CD14-positive monocyte (primary cell): ENCODE measurements at regions not wholly inside any gene's neighbourhood (a gene's known extent, or its start where the extent isn't known, plus 50 kb on each side); places are given as distances from the start of the nearest gene placed in this dataset.
"Not testable (repeated sequence)": the region's sequence is repeated elsewhere in the genome, so short reads cannot be mapped to it uniquely, and the experiment has no call there.

ENCODE experiments used
- DNase-seq, 3 donors: peaks; one replicate each; pipeline ENCODE4 v3.0.0-alpha.2; 2011 to 2022
- H2AFZ ChIP-seq: 2 replicates; pipeline ENCODE4 v1.6.0; 2012; ENCODE audit warnings: mild to moderate bottlenecking, low read depth, low read length, inconsistent platforms; ENCODE audit not compliant: insufficient read depth, poor library complexity, severe bottlenecking
- H3K27ac ChIP-seq, 2 donors: 1 replicate in 1 of 2; 2 replicates in 1 of 2; pipeline ENCODE4 v1.5.1; 2012 to 2013; ENCODE audit warnings: low read length in 2 of 2, control low read depth in 1 of 2, inconsistent platforms in 1 of 2, low read depth in 1 of 2, mild to moderate bottlenecking in 1 of 2
- H3K27me3 ChIP-seq, 2 donors: one replicate each; pipeline versions ENCODE4 v1.6.0 to v1.6.1; 2011 to 2013; ENCODE audit warnings: low read length in 2 of 2; ENCODE audit not compliant: control insufficient read depth in 2 of 2, insufficient read depth in 2 of 2
- H3K36me3 ChIP-seq, 2 donors: replicated peaks in 1 of 2; 1 replicate in 1 of 2; 2 replicates in 1 of 2; pipeline versions ENCODE4 v1.5.1 to v1.6.1; 2012 to 2013; ENCODE audit warnings: low read length in 2 of 2, control low read depth in 1 of 2, inconsistent platforms in 1 of 2, mild to moderate bottlenecking in 1 of 2; ENCODE audit not compliant: insufficient read depth in 2 of 2, control insufficient read depth in 1 of 2
- H3K4me1 ChIP-seq, 2 donors: 1 replicate in 1 of 2; 2 replicates in 1 of 2; pipeline versions ENCODE4 v1.5.1 to v1.6.1; 2012 to 2013; ENCODE audit warnings: low read length in 2 of 2, control low read depth in 1 of 2, inconsistent platforms in 1 of 2, mild to moderate bottlenecking in 1 of 2, moderate library complexity in 1 of 2; ENCODE audit not compliant: insufficient read depth in 2 of 2, control insufficient read depth in 1 of 2
- H3K4me2 ChIP-seq: replicated peaks from 2 replicates; pipeline ENCODE3; 2012; ENCODE audit warnings: low read length, moderate library complexity, mild to moderate bottlenecking; ENCODE audit not compliant: poor library complexity, severe bottlenecking; ENCODE audit errors: extremely low read depth
- H3K4me3 ChIP-seq, 3 experiments: fragments of 200-600 bp in 1 of 3; sonication (generic) in 1 of 3; replicated peaks in 1 of 3; 1 replicate in 2 of 3; 2 replicates in 1 of 3; pipeline ENCODE4 v1.5.1; 2011 to 2013; ENCODE audit warnings: low read length in 3 of 3, mild to moderate bottlenecking in 3 of 3, control low read depth in 2 of 3, low read depth in 2 of 3, inconsistent platforms in 1 of 3, moderate library complexity in 1 of 3
- H3K79me2 ChIP-seq: 2 replicates; pipeline ENCODE4 v1.6.0; 2012; ENCODE audit warnings: mild to moderate bottlenecking, control low read depth, inconsistent platforms, low read length, moderate library complexity; ENCODE audit not compliant: insufficient read depth
- H3K9ac ChIP-seq: 2 replicates; pipeline ENCODE4 v1.6.0; 2017; ENCODE audit warnings: low read length, mild to moderate bottlenecking; ENCODE audit not compliant: insufficient read depth, poor library complexity, severe bottlenecking
- H3K9me3 ChIP-seq, 2 donors: replicated peaks in 1 of 2; 1 replicate in 1 of 2; 2 replicates in 1 of 2; pipeline versions ENCODE4 v1.5.1 to v1.6.1; 2012 to 2013; ENCODE audit warnings: low read length in 2 of 2, control low read depth in 1 of 2; ENCODE audit not compliant: control insufficient read depth in 1 of 2, insufficient read depth in 1 of 2
- H4K20me1 ChIP-seq: 2 replicates; pipeline ENCODE4 v1.6.0; 2012; ENCODE audit warnings: mild to moderate bottlenecking, low read length, control low read depth, moderate library complexity; ENCODE audit not compliant: insufficient read depth
- H3K27ac Mint-ChIP-seq, 7 donors: one replicate each; pipeline ENCODE4 v1.8.0; 2020; ENCODE audit warnings: mild to moderate bottlenecking in 7 of 7, mixed read lengths in 7 of 7, moderate library complexity in 6 of 7, inconsistent platforms in 2 of 7
- H3K27me3 Mint-ChIP-seq, 3 donors: one replicate each; pipeline ENCODE4 v1.8.0; 2021 to 2022; ENCODE audit warnings: low read depth in 3 of 3, mild to moderate bottlenecking in 3 of 3, mixed read lengths in 3 of 3, moderate library complexity in 3 of 3, inconsistent platforms in 1 of 3
- H3K36me3 Mint-ChIP-seq, 2 donors: one replicate each; pipeline ENCODE4 v1.8.0; 2020; ENCODE audit warnings: mixed read lengths in 2 of 2, inconsistent platforms in 1 of 2, mild to moderate bottlenecking in 1 of 2
- H3K4me1 Mint-ChIP-seq: one replicate; pipeline ENCODE4 v1.8.0; 2020; ENCODE audit warnings: mild to moderate bottlenecking, mixed read lengths
- H3K4me3 Mint-ChIP-seq, 2 donors: one replicate each; pipeline ENCODE4 v1.8.0; 2020; ENCODE audit warnings: mild to moderate bottlenecking in 2 of 2, mixed read lengths in 2 of 2, moderate library complexity in 1 of 2
- H3K9me3 Mint-ChIP-seq, 7 donors: one replicate each; pipeline ENCODE4 v1.8.0; 2020 to 2022; ENCODE audit warnings: mixed read lengths in 7 of 7, mild to moderate bottlenecking in 6 of 7, moderate library complexity in 6 of 7, inconsistent platforms in 2 of 7
- CTCF ChIP-seq: fragments of 200-600 bp; IDR thresholded peaks from one replicate; pipeline ENCODE4 v1.8.0; 2022; ENCODE audit warnings: antibody characterized with exemption, mild to moderate bottlenecking
- WGBS: methylation state at CpG from one replicate; pipeline ENCODE4 v1.1.5; 2013; ENCODE audit warnings: missing lambda C conversion rate; ENCODE audit not compliant: insufficient coverage; 5-methylcytosine and 5-hydroxymethylcytosine counted together
- intact Hi-C, 2 donors: fragments of 100-400 bp; cut with micrococcal nuclease; formaldehyde crosslinking; loops; one replicate each; pipeline versions ENCODE4 v1.15.0 to v1.15.1; 2023

GRCh38 chr15:22251422-22251821 lies 171.1 kb downstream of the OR4M2 start:
- Mint-ChIP-seq H3K27me3 (peaks cover 9 to 37% (median 25%) of the 10 kb centered on the region in 3 donors), H3K9me3 (peaks cover 3 to 8% (median 4%) of the 10 kb centered on the region in 7 donors)
- TF ChIP-seq CTCF, result no peak

GRCh38 chr15:22252047-22252446 lies 171.7 kb downstream of the OR4M2 start:
- WGBS, result 94% methylated on average over 2 of the region's 4 CpGs
- H4K20me1 ChIP-seq, H3K4me3 ChIP-seq, H3K4me3 Mint-ChIP-seq, DNase-seq, H3K79me2 ChIP-seq, H3K36me3 Mint-ChIP-seq, intact Hi-C loops, H3K27ac ChIP-seq, H3K4me2 ChIP-seq, H2AFZ ChIP-seq, H3K27ac Mint-ChIP-seq, H3K9ac ChIP-seq, H3K9me3 ChIP-seq, H3K36me3 ChIP-seq: not testable (repeated sequence)
- Mint-ChIP-seq H3K4me1 (peaks cover 28% of the 10 kb centered on the region), H3K9me3 (peaks cover 8 to 13% (median 10%) of the 10 kb centered on the region in 7 donors), H3K27me3 (peaks cover 13 to 41% (median 32%) of the 10 kb centered on the region in 3 donors)
- Histone ChIP-seq H3K27me3 (peaks cover 0 to 14% of the 10 kb centered on the region in 2 donors), H3K4me1 (peaks cover 15 to 19% of the 10 kb centered on the region in 2 donors)

More at GRCh38 chr15:22251422-22251821, 171.1 kb downstream of the OR4M2 start:
- H3K27me3 ChIP-seq, result peaks cover 0 to 8% of the 10 kb centered on the region in 2 donors
- no peak overlapping the region for H3K4me2 ChIP-seq
- no peaks in the 10 kb centered on the region for H3K36me3 ChIP-seq
- H3K4me1 ChIP-seq, result peaks cover 15 to 19% of the 10 kb centered on the region in 2 donors
- no peak overlapping the region for H3K27ac ChIP-seq
- Mint-ChIP-seq H3K27ac (no peak overlapping the region), H3K4me3 (no peak overlapping the region), H3K36me3 (no peaks in the 10 kb centered on the region), H3K4me1 (peaks cover 26% of the 10 kb centered on the region)
- intact Hi-C loops, result no loop called here
- H2AFZ ChIP-seq, result no peak overlapping the region
- H4K20me1 ChIP-seq, result no peaks in the 10 kb centered on the region
- H3K9me3 ChIP-seq, result peaks cover 0 to 1% of the 10 kb centered on the region in 2 donors
- H3K9ac ChIP-seq, result no peak overlapping the region
- H3K4me3 ChIP-seq, result no peak overlapping the region
- no peak for DNase-seq
- H3K79me2 ChIP-seq, result no peaks in the 10 kb centered on the region
- 56% methylated on average over 1 of the region's 1 CpG for WGBS

- intact Hi-C loops, H2AFZ ChIP-seq, DNase-seq, H3K27ac Mint-ChIP-seq, H4K20me1 ChIP-seq, H3K79me2 ChIP-seq, H3K4me2 ChIP-seq, H3K27ac ChIP-seq, H3K4me3 ChIP-seq, H3K9ac ChIP-seq, H3K36me3 ChIP-seq, H3K36me3 Mint-ChIP-seq: not testable (repeated sequence)
- Histone ChIP-seq H3K9me3 (peaks cover 0 to 11% of the 10 kb centered on the region in 2 donors), H3K27me3 (peaks cover 0 to 17% of the 10 kb centered on the region in 2 donors), H3K4me1 (peaks cover 15 to 19% of the 10 kb centered on the region in 2 donors)
- Mint-ChIP-seq H3K9me3 (peaks cover 11 to 16% (median 13%) of the 10 kb centered on the region in 7 donors), H3K27me3 (peaks cover 13 to 44% (median 35%) of the 10 kb centered on the region in 3 donors), H3K4me1 (peaks cover 28% of the 10 kb centered on the region), H3K4me3 (peak overlapping the region in 1 of 2 donors; percentile 57)
- 93% methylated on average over 6 of the region's 7 CpGs for WGBS
These were observed 172.2 kb downstream of the OR4M2 start for GRCh38 chr15:22252521-22252920.

GRCh38 chr15:22253002-22253675 lies 172.8 kb downstream of the OR4M2 start:
- intact Hi-C loops, H4K20me1 ChIP-seq, H3K27ac Mint-ChIP-seq, H3K79me2 ChIP-seq, H3K36me3 Mint-ChIP-seq, H3K36me3 ChIP-seq, DNase-seq, H3K4me2 ChIP-seq, H3K4me3 ChIP-seq, H2AFZ ChIP-seq, H3K9ac ChIP-seq, H3K27ac ChIP-seq: not testable (repeated sequence)
- H3K27me3 Mint-ChIP-seq, result peaks cover 13 to 44% (median 35%) of the 10 kb centered on the region in 3 donors
- WGBS, result 50% methylated on average over 9 of the region's 14 CpGs
- H3K27me3 ChIP-seq, result peaks cover 0 to 17% of the 10 kb centered on the region in 2 donors
- H3K9me3 Mint-ChIP-seq, result peaks cover 11 to 16% (median 13%) of the 10 kb centered on the region in 7 donors
- H3K4me1 Mint-ChIP-seq, result peaks cover 28% of the 10 kb centered on the region
- H3K9me3 ChIP-seq, result peaks cover 0 to 11% of the 10 kb centered on the region in 2 donors
- H3K4me1 ChIP-seq, result peaks cover 15 to 19% of the 10 kb centered on the region in 2 donors
- peak overlapping the region in 1 of 2 donors; percentile 46 for H3K4me3 Mint-ChIP-seq
